K562 (cell line): ENCODE measurements at regions not wholly inside any gene's neighbourhood (a gene's known extent, or its start where the extent isn't known, plus 50 kb on each side); places are given as distances from the start of the nearest gene placed in this dataset.

ENCODE experiments used
- ILK ChIP-seq: fragments of 450-650 bp; IDR thresholded peaks from 2 replicates; pipeline ENCODE4 v1.6.1; 2016; ENCODE audit warnings: missing genetic modification characterization, low read depth, mild to moderate bottlenecking, missing compliant biosample characterization, moderate library complexity, borderline replicate concordance
- ZNF318 ChIP-seq, 2 experiments: fragments of 450-650 bp; IDR thresholded peaks; 2 replicates each; pipeline ENCODE4 v1.6.1; 2016; ENCODE audit warnings: mild to moderate bottlenecking in 2 of 2, borderline replicate concordance in 1 of 2, low read depth in 1 of 2, moderate library complexity in 1 of 2
- ZNF384 ChIP-seq: IDR thresholded peaks from 2 replicates; pipeline ENCODE4 v1.6.1; 2012; ENCODE audit warnings: low read depth, low read length, improper control_type of control experiment
- TF ChIP-seq, protein P1 (sequence below), 3 experiments: IDR thresholded peaks in 2 of 3; conservative IDR thresholded peaks in 1 of 3; 2 replicates each; pipeline ENCODE4 v1.5.1; 2011 to 2012; ENCODE audit warnings: low read length in 3 of 3, mild to moderate bottlenecking in 3 of 3, control low read depth in 2 of 3, improper control_type of control experiment in 1 of 3, inconsistent platforms in 1 of 3, low read depth in 1 of 3, mixed read lengths in 1 of 3, moderate library complexity in 1 of 3; ENCODE audit not compliant: insufficient read depth in 2 of 3

- TF ChIP-seq ILK (tag) = no peak
- TF ChIP-seq, protein P1, sequence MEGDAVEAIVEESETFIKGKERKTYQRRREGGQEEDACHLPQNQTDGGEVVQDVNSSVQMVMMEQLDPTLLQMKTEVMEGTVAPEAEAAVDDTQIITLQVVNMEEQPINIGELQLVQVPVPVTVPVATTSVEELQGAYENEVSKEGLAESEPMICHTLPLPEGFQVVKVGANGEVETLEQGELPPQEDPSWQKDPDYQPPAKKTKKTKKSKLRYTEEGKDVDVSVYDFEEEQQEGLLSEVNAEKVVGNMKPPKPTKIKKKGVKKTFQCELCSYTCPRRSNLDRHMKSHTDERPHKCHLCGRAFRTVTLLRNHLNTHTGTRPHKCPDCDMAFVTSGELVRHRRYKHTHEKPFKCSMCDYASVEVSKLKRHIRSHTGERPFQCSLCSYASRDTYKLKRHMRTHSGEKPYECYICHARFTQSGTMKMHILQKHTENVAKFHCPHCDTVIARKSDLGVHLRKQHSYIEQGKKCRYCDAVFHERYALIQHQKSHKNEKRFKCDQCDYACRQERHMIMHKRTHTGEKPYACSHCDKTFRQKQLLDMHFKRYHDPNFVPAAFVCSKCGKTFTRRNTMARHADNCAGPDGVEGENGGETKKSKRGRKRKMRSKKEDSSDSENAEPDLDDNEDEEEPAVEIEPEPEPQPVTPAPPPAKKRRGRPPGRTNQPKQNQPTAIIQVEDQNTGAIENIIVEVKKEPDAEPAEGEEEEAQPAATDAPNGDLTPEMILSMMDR (IDR thresholded peaks at IDR 0.05 in 2 of 3, conservative IDR thresholded peaks at IDR 0.05 in 1 of 3; ENCODE audit: insufficient read depth in 2 of 3, low read depth in 1 of 3, low read length in 3 of 3) = peak; percentile 86 to 93 (median 88)
- no peak for TF ChIP-seq ZNF384
- TF ChIP-seq ZNF318 (IDR thresholded peaks at IDR 0.05; ENCODE audit: borderline replicate concordance in 1 of 2, low read depth in 1 of 2) = no peak
These were observed 58.2 kb upstream of the LYZL2 start for GRCh38 chr10:30687698-30688213.
